Activated CD4-positive, alpha-beta T cell treated with anti-CD3 and anti-CD28 coated beads, Interleukin-10, Interleukin-2, amounts not matched to agents 100 ng/mL and 50 ng/mL, durations not matched to agents 16 hours and 8 hours (primary cell): ENCODE measurements at regions not wholly inside any gene's neighbourhood (a gene's known extent, or its start where the extent isn't known, plus 50 kb on each side); places are given as distances from the start of the nearest gene placed in this dataset.
"Not testable (repeated sequence)": the region's sequence is repeated elsewhere in the genome, so short reads cannot be mapped to it uniquely, and the experiment has no call there.

Experiments used
- DNase-seq: peaks from one replicate; pipeline ENCODE4 v3.0.0-alpha.2; 2020

DNA sequence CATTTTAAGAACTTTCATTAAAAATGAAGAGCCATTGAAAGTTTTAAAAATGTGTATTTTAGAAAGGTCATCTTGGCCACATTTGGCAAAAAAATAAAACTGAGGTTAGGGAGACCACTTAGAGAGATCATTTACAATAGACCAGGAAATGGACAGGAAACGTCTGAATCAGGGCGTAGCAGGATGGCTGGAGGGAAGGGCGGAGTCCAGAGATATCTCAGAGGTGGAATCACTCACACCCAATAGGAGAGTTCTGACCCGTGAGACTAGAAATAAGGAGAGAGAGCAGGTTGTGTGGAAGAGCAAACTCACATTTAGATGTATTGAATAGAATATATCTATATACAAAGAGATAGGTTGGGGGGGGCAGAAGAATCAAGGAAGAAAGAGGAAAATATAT is 373.4 kb downstream of the METTL4 start:
- no peak for DNase-seq

GRCh38 chr18:2199060-2199459 is 372.2 kb downstream of the METTL4 start:
- DNase-seq: no peak

- no peak for DNase-seq
Observed at GRCh38 chr18:2201036-2201600, 370.2 kb downstream of the METTL4 start.

GRCh38 chr18:2204736-2205135 is 366.6 kb downstream of the METTL4 start:
- no peak for DNase-seq

- DNase-seq: no peak
Observed at GRCh38 chr18:2207294-2207693, 364.0 kb downstream of the METTL4 start.

DNA sequence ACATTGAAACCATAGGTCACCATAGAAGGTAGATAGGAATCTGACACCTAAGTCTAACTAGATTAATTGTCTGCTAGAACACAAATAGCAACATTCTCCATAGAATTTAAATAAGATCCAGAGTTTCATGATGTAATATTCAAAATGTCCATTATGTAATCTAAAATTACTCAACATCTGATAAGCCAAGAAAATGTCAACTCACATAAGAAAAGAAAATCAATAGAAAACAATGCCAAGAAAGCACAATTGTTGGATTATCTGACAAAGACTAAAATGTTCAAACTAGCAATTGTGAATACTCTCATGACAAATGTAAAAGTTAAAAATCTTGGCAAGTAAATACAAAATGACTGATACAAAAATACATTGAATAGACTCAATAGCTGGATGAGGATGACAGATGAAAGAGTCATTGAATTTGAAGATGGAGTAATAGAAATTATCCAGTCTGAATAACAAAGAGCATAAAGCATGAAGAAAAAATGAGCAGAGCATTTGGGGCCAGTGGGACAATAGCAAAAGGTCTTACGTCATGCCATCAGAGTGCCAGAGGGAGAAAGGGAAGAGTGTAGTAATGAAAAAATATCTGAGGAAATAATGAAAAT is 358.6 kb downstream of the METTL4 start:
- no peak for DNase-seq

DNA sequence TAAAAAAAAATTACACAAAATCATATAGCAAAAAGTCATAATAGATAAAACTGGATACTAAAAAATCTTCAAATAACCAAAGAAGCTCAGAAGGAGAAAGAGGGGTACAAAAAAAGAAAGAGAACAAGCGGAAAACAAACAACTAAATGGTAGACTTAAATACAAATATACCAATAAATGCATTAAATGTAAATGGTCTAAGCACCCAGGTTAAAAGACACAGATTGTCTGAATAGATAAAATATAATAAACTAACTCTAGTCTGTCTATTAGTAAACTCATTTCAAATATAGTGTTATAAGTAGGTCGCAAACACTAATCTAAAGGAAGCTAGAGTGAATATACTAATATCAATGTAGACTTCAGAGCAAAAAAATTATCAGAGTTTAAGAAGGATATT is 357.4 kb downstream of the METTL4 start:
- DNase-seq: no peak

- no peak for DNase-seq
Observed at GRCh38 chr18:2217356-2217755, 353.9 kb downstream of the METTL4 start.

DNA sequence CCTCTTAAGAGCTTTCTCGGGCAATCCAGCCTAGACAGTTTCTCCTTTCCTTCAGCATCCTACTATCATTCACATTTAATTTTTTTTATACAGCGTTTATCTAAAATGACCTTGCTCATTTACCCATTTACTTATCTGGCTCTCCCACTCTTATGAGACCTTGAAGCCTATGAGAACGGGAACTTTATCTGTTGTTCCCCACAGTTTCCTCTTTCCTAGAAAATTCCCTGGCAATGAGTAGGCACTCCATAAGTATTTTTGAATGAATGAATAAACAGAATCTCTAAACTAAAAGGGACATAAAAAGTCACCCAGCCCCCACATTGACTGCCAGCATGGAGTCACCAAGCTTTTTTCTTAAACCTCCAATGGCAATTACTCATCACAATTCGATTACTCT is 353.2 kb downstream of the METTL4 start:
- no peak for DNase-seq

GRCh38 chr18:2219706-2220105 is 351.6 kb downstream of the METTL4 start:
- DNase-seq: no peak

DNA sequence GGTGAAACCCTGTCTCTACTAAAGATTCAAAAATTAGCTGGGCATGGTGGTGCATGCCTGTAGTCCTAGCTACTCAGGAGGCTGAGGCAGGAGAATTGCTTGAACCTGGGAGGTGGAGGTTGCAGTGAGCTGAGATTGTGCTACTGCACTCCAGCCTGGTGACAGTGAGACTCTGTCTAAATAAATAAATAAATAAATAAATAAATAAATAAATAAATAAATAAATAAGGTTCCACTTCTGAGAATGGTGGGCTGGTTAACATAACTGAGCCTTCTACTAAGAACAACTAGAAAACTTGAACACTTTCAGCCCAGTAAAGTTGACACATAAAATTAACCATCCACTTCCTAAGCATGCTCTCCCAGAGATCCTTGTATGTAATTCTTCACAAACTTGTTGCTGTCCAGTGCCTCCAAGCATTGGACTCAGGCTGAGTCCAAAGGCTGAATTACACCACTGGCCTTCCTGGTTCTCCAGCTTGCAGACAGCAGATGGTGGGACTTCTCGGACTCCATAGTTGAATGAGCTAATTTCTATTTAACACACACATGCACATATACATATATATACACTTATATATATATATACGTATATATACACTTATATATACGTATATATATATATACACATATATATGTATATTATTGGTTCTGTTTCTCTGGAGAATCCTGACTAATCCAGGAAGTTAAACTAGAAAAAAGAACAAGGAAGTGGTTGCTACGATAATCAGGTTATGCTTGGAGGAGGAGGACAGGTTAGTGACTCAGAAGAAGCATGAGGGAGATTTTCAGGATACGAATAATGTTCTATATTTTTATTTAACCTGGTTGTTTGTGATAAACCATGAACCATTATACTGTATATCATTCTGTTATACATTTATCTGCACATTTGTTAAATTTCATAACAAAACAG is 348.8 kb downstream of the METTL4 start:
- DNase-seq: no peak

DNA sequence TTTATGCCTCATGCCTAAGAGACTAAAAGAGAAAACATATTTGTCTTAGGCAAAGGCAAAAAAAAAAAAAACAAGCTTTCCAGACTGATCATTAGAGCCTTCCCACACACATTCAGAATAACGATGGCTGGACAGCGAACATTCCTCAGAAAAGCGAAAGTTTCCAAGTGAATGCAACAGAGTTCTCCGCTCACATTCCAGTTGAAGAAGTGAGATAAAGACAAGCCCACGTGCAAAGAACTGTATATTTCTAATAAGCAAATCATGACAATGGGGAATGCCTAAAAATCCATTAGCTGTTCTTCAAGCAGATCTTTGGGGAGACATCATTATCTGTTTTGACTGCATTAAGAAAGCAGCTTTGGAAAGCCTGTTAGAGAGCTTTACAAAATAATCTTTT is 347.9 kb downstream of the METTL4 start:
- DNase-seq: no peak

DNA sequence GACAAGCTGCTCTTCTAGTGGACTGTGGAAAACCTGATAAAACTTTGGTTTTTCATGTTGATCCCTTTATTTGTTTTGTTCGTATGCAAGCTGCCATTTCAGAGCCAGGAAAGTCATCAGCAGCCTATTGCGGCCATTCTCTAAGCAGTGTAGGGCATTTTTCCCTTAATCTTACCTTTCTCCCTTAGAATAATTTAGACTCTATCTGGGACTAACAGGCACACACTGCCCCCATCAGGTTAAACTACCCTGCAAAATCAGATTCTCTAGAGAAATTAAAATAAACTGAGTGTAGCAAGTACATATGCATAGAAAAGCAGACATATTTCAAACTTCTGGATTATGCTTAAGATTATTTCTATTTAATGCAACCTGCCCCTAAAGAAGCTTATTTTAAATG is 347.5 kb downstream of the METTL4 start:
- no peak for DNase-seq

GRCh38 chr18:2236232-2236631 is 335.1 kb downstream of the METTL4 start:
- DNase-seq: no peak

DNA sequence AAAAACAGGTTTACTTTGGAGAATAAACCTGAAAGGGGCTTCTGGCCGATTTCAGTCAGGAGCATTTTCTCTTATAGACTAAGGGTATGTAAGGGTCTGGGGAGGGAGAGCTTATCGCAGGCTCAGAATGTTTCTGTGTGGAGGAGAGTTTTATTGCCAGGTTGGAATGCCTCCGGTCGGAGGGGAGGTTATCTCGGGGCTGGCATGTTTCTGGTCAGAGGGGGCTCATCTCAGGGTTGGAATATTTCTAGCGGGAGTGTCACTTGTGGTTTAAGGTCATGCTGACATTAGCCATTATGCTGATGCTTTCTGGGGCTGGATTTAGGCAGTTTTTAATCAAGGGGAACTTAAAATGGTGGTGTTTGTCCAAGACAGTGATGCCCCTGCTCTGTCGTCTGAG is 333.6 kb downstream of the METTL4 start:
- DNase-seq: no peak

DNA sequence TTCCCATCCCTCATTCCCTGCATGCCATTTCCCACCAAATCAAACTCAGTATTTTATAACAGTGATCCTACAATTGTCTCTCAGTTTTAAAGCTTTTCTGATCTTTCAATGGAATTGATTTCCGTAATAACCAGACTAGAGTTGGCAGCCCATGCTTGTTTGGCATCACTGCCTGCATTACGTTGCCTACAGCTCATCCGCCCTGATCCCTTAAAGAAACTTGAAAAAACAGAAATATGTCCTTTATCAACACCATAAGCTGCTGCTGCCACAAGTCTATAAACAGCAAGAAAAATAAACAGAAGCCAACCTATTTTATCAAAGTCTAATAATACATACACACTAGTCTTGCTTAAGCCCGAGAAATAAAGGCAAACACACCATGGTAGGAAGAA is 331.0 kb downstream of the METTL4 start:
- no peak for DNase-seq

DNA sequence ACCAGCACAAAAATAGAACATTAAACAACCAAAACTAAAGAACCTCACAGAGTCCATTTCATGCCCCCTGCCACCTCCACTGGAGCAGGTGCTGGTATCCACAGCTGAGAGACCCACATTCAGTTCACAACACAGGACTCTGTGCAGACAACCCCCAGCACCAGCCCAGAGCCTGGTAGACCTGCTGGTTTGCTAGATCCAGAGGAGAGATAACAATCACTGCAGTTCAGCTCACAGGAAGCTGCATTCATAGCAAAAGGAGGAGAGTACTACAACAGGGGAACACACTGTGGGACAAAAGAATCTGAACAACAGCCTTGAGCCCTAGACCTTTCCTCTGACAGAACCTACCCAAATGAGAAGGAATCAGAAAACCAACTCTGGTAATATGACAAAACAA is 326.7 kb downstream of the METTL4 start:
- DNase-seq: no peak

DNA sequence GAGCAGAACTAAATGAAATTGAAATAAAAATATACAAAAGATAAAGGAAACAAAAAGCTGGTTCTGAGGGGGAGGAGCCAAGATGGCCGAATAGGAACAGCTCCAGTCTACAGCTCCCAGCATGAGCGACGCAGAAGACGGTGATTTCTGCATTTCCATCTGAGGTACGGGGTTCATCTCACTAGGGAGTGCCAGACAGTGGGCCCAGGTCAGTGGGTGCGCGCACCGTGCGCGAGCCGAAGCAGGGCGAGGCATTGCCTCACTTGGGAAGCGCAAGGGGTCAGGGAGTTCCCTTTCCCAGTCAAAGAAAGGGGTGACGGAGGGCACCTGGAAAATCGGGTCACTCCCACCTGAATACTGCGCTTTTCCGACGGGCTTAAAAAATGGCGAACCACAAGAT is 324.2 kb downstream of the METTL4 start:
- DNase-seq: not testable (repeated sequence)

- no peak for DNase-seq
Observed at GRCh38 chr18:2254977-2255376, 316.3 kb downstream of the METTL4 start.

- no peak for DNase-seq
Observed at GRCh38 chr18:2256577-2256976, 314.7 kb downstream of the METTL4 start.

DNA sequence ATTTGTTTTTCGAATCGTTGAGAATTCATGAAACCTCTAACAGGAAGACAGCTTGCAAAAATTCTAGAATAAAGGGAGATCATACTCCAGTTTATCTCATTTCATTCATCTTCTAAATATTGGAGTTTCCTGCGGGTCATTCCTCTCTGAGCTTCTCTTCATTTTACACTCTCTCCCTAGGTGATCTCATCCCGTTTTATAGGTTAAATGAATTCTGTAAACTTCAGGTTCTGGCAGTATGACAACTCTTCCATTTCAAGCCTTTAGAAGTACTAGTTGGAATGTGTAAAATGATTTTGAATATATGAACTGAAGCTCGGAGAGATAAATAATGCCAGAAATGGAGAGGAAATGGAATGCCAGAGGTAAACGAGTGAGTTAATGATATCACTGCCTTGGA is 312.4 kb downstream of the METTL4 start:
- DNase-seq: no peak

GRCh38 chr18:2263303-2263890 is 307.9 kb downstream of the METTL4 start:
- DNase-seq: no peak

- DNase-seq: no peak
Observed at GRCh38 chr18:2274613-2275012, 296.7 kb downstream of the METTL4 start.

DNA sequence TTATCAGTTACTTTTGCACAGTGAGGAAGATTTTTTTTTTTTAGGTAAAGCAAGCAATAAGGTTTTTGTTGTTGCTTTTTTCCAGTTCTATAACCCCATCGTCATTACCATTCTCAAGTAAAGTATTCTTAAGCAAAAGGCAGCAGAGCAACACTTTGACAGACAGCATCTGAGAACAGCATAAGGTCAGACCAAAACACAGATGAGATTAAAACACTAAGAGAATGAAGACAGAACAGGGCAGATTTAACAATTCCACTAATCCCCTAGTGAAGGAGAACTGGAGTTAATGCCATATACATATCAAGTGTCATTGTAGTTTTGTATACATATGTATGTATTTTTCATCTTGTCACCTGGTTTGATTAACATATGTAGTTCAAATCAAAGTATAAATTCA is 290.2 kb downstream of the METTL4 start:
- DNase-seq: no peak
